Mesenchymal stem cell (in vitro differentiated cells and primary cell): ENCODE measurements at regions not wholly inside any gene's neighbourhood (a gene's known extent, or its start where the extent isn't known, plus 50 kb on each side); places are given as distances from the start of the nearest gene placed in this dataset.

ENCODE experiments used
- DNase-seq: peaks from one replicate; pipeline ENCODE4 v3.0.0-alpha.2; 2013
- H2AFZ ChIP-seq: one replicate; pipeline ENCODE4 v1.6.1; 2013; ENCODE audit warnings: low read depth, mild to moderate bottlenecking, control low read depth, inconsistent platforms, low read length, moderate library complexity
- H2AK5ac ChIP-seq: 2 replicates; pipeline ENCODE4 v1.6.1; 2013; ENCODE audit warnings: low read length, moderate library complexity, mild to moderate bottlenecking, inconsistent platforms; ENCODE audit not compliant: severe bottlenecking
- H2BK120ac ChIP-seq: one replicate; pipeline ENCODE4 v1.6.1; 2013; ENCODE audit warnings: low read depth, mild to moderate bottlenecking, inconsistent platforms, low read length, moderate library complexity
- H2BK12ac ChIP-seq, 2 experiments: one replicate each; pipeline ENCODE4 v1.6.1; 2013; ENCODE audit warnings: inconsistent platforms in 2 of 2, low read length in 2 of 2, mild to moderate bottlenecking in 2 of 2, moderate library complexity in 2 of 2, control low read depth in 1 of 2
- H2BK15ac ChIP-seq: one replicate; pipeline ENCODE4 v1.6.1; 2013; ENCODE audit warnings: mild to moderate bottlenecking, low read depth, inconsistent platforms; ENCODE audit not compliant: poor library complexity, severe bottlenecking
- H2BK5ac ChIP-seq: 2 replicates; pipeline ENCODE4 v1.6.1; 2013; ENCODE audit warnings: low read depth, mild to moderate bottlenecking, low read length, control low read depth, inconsistent platforms; ENCODE audit not compliant: poor library complexity, severe bottlenecking
- H3K14ac ChIP-seq, 2 experiments: one replicate each; pipeline ENCODE4 v1.6.1; 2013; ENCODE audit warnings: inconsistent platforms in 2 of 2, low read length in 2 of 2, control low read depth in 1 of 2, mild to moderate bottlenecking in 1 of 2, moderate library complexity in 1 of 2
- H3K18ac ChIP-seq, 2 experiments: one replicate each; pipeline ENCODE4 v1.6.1; 2013; ENCODE audit warnings: inconsistent platforms in 2 of 2, low read length in 2 of 2, control low read depth in 1 of 2, low read depth in 1 of 2, mild to moderate bottlenecking in 1 of 2
- H3K23ac ChIP-seq, 2 experiments: one replicate each; pipeline ENCODE4 v1.6.1; 2013; ENCODE audit warnings: inconsistent platforms in 2 of 2, low read length in 2 of 2, mild to moderate bottlenecking in 2 of 2, moderate library complexity in 2 of 2, control low read depth in 1 of 2
- H3K27ac ChIP-seq: 2 replicates; pipeline ENCODE4 v1.5.1; 2013; ENCODE audit warnings: mild to moderate bottlenecking, moderate library complexity, low read length, control low read depth, inconsistent platforms; ENCODE audit not compliant: poor library complexity, severe bottlenecking
- H3K27me3 ChIP-seq, 2 experiments: 2 replicates each; pipeline versions ENCODE4 v1.6.1 to v1.7.0; 2013; ENCODE audit warnings: low read length in 2 of 2, mild to moderate bottlenecking in 2 of 2, moderate library complexity in 2 of 2, control low read depth in 1 of 2, inconsistent platforms in 1 of 2; ENCODE audit not compliant: control insufficient read depth in 1 of 2, insufficient read depth in 1 of 2
- H3K36me3 ChIP-seq, 2 experiments: 2 replicates each; pipeline versions ENCODE4 v1.6.1 to v1.7.0; 2013; ENCODE audit warnings: low read length in 2 of 2, control low read depth in 1 of 2, inconsistent platforms in 1 of 2, low read depth in 1 of 2, mild to moderate bottlenecking in 1 of 2; ENCODE audit not compliant: insufficient read depth in 2 of 2, control insufficient read depth in 1 of 2
- H3K4ac ChIP-seq, 2 experiments: one replicate each; pipeline ENCODE4 v1.6.1; 2013; ENCODE audit warnings: inconsistent platforms in 2 of 2, low read length in 2 of 2, mild to moderate bottlenecking in 2 of 2, moderate library complexity in 2 of 2, control low read depth in 1 of 2, low read depth in 1 of 2
- H3K4me1 ChIP-seq: 2 replicates; pipeline ENCODE4 v1.6.1; 2013; ENCODE audit warnings: low read depth, low read length, control low read depth; ENCODE audit not compliant: control insufficient read depth, insufficient read depth
- H3K4me2 ChIP-seq: 2 replicates; pipeline ENCODE4 v1.6.1; 2013; ENCODE audit warnings: low read length, mild to moderate bottlenecking, inconsistent platforms; ENCODE audit not compliant: poor library complexity, severe bottlenecking
- H3K4me3 ChIP-seq, 2 experiments: 2 replicates each; pipeline versions ENCODE4 v1.5.1 to v1.7.0; 2013; ENCODE audit warnings: low read length in 2 of 2, mild to moderate bottlenecking in 2 of 2, control low read depth in 1 of 2, low read depth in 1 of 2; ENCODE audit not compliant: insufficient read depth in 1 of 2
- H3K79me1 ChIP-seq: replicated peaks from 2 replicates; pipeline ENCODE4 v1.6.1; 2013; ENCODE audit warnings: mild to moderate bottlenecking, control low read depth, low read length, inconsistent platforms; ENCODE audit not compliant: poor library complexity, severe bottlenecking
- H3K9ac ChIP-seq: 2 replicates; pipeline ENCODE4 v1.7.0; 2013; ENCODE audit warnings: mild to moderate bottlenecking, low read length, moderate library complexity
- H3K9me3 ChIP-seq: 2 replicates; pipeline ENCODE4 v1.7.0; 2013; ENCODE audit warnings: mild to moderate bottlenecking, low read length; ENCODE audit not compliant: control insufficient read depth
- H4K8ac ChIP-seq: one replicate; pipeline ENCODE4 v1.6.1; 2013; ENCODE audit warnings: inconsistent platforms, mild to moderate bottlenecking, low read length, moderate library complexity
- H4K91ac ChIP-seq: one replicate; pipeline ENCODE4 v1.6.1; 2013; ENCODE audit warnings: mild to moderate bottlenecking, low read length, inconsistent platforms
- WGBS: methylation state at CpG from one replicate; pipeline ENCODE4 v1.1.7; 2013; ENCODE audit warnings: mixed read lengths; 5-methylcytosine and 5-hydroxymethylcytosine counted together

- Histone ChIP-seq H3K18ac (no peak overlapping the region), H2BK15ac (no peak overlapping the region), H2BK120ac (no peak overlapping the region), H3K27ac (no peak overlapping the region), H4K91ac (no peak overlapping the region), H3K4me3 (no peak overlapping the region), H2AK5ac (no peak overlapping the region), H3K14ac (no peak overlapping the region), H3K23ac (no peak overlapping the region), H3K9me3 (peaks cover 5% of the 10 kb centered on the region), H3K9ac (no peak overlapping the region), H3K4me2 (no peak overlapping the region), H4K8ac (no peak overlapping the region), H3K4me1 (no peaks in the 10 kb centered on the region), H2BK5ac (no peak overlapping the region), H3K27me3 (peaks cover 0 to 4% of the 10 kb centered on the region in 2 experiments), H2AFZ (no peak overlapping the region), H3K36me3 (no peaks in the 10 kb centered on the region), H2BK12ac (no peak overlapping the region), H3K4ac (no peak overlapping the region), H3K79me1 (no peaks in the 10 kb centered on the region)
- no peak for DNase-seq
- WGBS, result 79% methylated on average over 24 of the region's 25 CpGs
Observed at GRCh38 chr1:2966449-2967328, 54.6 kb upstream of the ACTRT2 start.

GRCh38 chr1:2967329-2967725, 53.9 kb upstream of the ACTRT2 start:
- Histone ChIP-seq H2BK15ac (no peak overlapping the region), H3K18ac (no peak overlapping the region), H3K4me1 (no peaks in the 10 kb centered on the region), H3K27ac (no peak overlapping the region), H2BK120ac (no peak overlapping the region), H3K4me2 (no peak overlapping the region), H3K23ac (no peak overlapping the region), H2BK12ac (no peak overlapping the region), H2BK5ac (no peak overlapping the region), H4K8ac (no peak overlapping the region), H3K9ac (no peak overlapping the region), H3K79me1 (no peaks in the 10 kb centered on the region), H3K4me3 (no peak overlapping the region), H3K9me3 (peaks cover 5% of the 10 kb centered on the region), H4K91ac (no peak overlapping the region), H2AK5ac (no peak overlapping the region), H3K36me3 (no peaks in the 10 kb centered on the region), H3K27me3 (peaks cover 0 to 4% of the 10 kb centered on the region in 2 experiments), H3K4ac (no peak overlapping the region), H3K14ac (no peak overlapping the region), H2AFZ (no peak overlapping the region)
- WGBS, result 91% methylated on average over 14 of the region's 15 CpGs
- no peak for DNase-seq

- 78% methylated on average over 10 of the region's 10 CpGs for WGBS
- no peak overlapping the region for H2BK15ac ChIP-seq
Observed at GRCh38 chr1:2967881-2968280, 53.4 kb upstream of the ACTRT2 start.

GRCh38 chr1:2968471-2968881, 52.8 kb upstream of the ACTRT2 start:
- Histone ChIP-seq H3K36me3 (no peaks in the 10 kb centered on the region), H3K4ac (no peak overlapping the region), H2BK15ac (no peak overlapping the region), H2BK12ac (no peak overlapping the region), H3K9ac (no peak overlapping the region), H3K18ac (no peak overlapping the region), H3K4me2 (no peak overlapping the region), H2AK5ac (no peak overlapping the region), H4K8ac (no peak overlapping the region), H3K9me3 (peaks cover 5% of the 10 kb centered on the region), H3K4me1 (no peaks in the 10 kb centered on the region), H2AFZ (no peak overlapping the region), H3K14ac (no peak overlapping the region), H2BK5ac (no peak overlapping the region), H3K79me1 (no peaks in the 10 kb centered on the region), H2BK120ac (no peak overlapping the region), H3K27ac (no peak overlapping the region), H3K27me3 (peaks cover 0 to 4% of the 10 kb centered on the region in 2 experiments), H3K23ac (no peak overlapping the region), H3K4me3 (no peak overlapping the region), H4K91ac (no peak overlapping the region)
- no peak for DNase-seq
- WGBS, result 90% methylated on average over 25 of the region's 25 CpGs

More at GRCh38 chr1:2967881-2968280, 53.4 kb upstream of the ACTRT2 start:
- Histone ChIP-seq H2BK5ac (no peak overlapping the region), H2BK120ac (no peak overlapping the region), H2AK5ac (no peak overlapping the region), H3K4me1 (no peaks in the 10 kb centered on the region), H2BK12ac (no peak overlapping the region), H3K4ac (no peak overlapping the region), H3K9me3 (peaks cover 5% of the 10 kb centered on the region), H3K18ac (no peak overlapping the region), H3K23ac (no peak overlapping the region), H4K91ac (no peak overlapping the region), H3K27me3 (peaks cover 0 to 4% of the 10 kb centered on the region in 2 experiments), H3K27ac (no peak overlapping the region), H3K14ac (no peak overlapping the region), H3K36me3 (no peaks in the 10 kb centered on the region), H3K4me3 (no peak overlapping the region), H3K4me2 (no peak overlapping the region), H3K9ac (no peak overlapping the region), H2AFZ (no peak overlapping the region), H4K8ac (no peak overlapping the region), H3K79me1 (no peaks in the 10 kb centered on the region)
- no peak for DNase-seq
